Activated naive CD4-positive, alpha-beta T cell treated with anti-CD3 and anti-CD28 coated beads, Interleukin-2, amount 10 ng/mL, durations not matched to agents 7 days and 5 days (primary cell): ENCODE measurements at regions not wholly inside any gene's neighbourhood (a gene's known extent, or its start where the extent isn't known, plus 50 kb on each side); places are given as distances from the start of the nearest gene placed in this dataset.
"Not testable (repeated sequence)": the region's sequence is repeated elsewhere in the genome, so short reads cannot be mapped to it uniquely, and the experiment has no call there.

ENCODE experiments used
- CTCF ChIA-PET: fragments of 350-600 bp; sonication (Branson Sonifier 250); formaldehyde crosslinking; loops from one replicate; lab custom pipeline; 2021; ENCODE audit warnings: antibody characterized with exemption; lab: Charles Lee
- DNase-seq: peaks from one replicate; pipeline ENCODE4 v3.0.0-alpha.2; 2020
- H3K27ac Mint-ChIP-seq: one replicate; pipeline ENCODE4 v1.8.0; 2021; ENCODE audit warnings: mild to moderate bottlenecking, moderate library complexity, mixed read lengths
- H3K27me3 Mint-ChIP-seq: one replicate; pipeline ENCODE4 v1.8.0; 2021; ENCODE audit warnings: mild to moderate bottlenecking, mixed read lengths
- H3K36me3 Mint-ChIP-seq: one replicate; pipeline ENCODE4 v1.8.0; 2021; ENCODE audit warnings: mixed read lengths
- H3K4me1 Mint-ChIP-seq: one replicate; pipeline ENCODE4 v1.8.0; 2021; ENCODE audit warnings: mixed read lengths
- H3K4me3 Mint-ChIP-seq: one replicate; pipeline ENCODE4 v1.8.0; 2021; ENCODE audit warnings: mild to moderate bottlenecking, moderate library complexity, mixed read lengths
- H3K9me3 Mint-ChIP-seq: one replicate; pipeline ENCODE4 v1.8.0; 2021; ENCODE audit warnings: mixed read lengths

- H3K27ac Mint-ChIP-seq, H3K9me3 Mint-ChIP-seq, H3K27me3 Mint-ChIP-seq, H3K4me3 Mint-ChIP-seq, H3K4me1 Mint-ChIP-seq, CTCF ChIA-PET, DNase-seq: not testable (repeated sequence)
- peaks cover 11% of the 10 kb centered on the region for H3K36me3 Mint-ChIP-seq
Observed at GRCh38 chr2:111263380-111264017, 142.8 kb downstream of the BCL2L11 start.

DNA sequence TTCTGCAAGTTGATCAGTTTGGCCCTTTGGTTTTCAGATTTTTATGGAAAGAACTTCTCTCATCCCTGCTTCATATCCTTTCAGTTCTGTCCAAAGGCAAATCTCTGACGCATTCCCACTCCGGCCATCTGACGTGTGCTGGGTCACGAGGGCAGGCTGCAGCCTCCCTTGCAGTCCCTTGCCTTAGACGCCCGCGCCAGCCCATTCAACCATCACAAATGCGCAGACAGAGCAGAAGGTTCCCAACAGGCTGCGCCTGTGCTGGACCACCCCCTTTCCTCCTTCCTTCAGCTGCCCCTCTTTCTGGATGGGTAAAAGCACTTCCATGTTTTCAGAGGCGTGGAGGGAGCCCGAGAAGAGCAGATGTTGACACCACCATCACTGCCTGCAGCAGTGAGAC is 144.2 kb downstream of the BCL2L11 start:
- H3K36me3 Mint-ChIP-seq, H3K4me3 Mint-ChIP-seq, H3K9me3 Mint-ChIP-seq, H3K27ac Mint-ChIP-seq, DNase-seq, H3K4me1 Mint-ChIP-seq, CTCF ChIA-PET, H3K27me3 Mint-ChIP-seq: not testable (repeated sequence)

DNA sequence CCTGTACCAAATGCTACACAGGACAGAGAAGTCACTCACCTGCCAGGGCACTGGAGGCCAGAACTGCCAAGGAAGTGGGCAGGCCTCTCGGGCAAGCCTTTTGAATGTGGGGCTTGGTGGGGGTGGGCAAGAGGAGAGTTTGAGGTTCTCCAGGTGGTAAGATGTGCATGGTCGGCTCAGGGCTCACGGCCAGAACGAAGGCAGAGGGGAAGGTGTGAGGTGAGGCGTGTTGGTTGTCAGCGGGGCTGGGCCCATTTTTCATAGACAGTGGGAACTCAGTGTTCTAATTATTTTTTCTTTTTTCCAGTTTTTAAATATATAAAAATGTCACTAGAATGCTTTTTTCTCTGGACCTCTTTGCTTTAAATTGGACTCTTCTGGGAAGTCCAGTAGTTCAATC is 145.8 kb downstream of the BCL2L11 start:
- H3K9me3 Mint-ChIP-seq, H3K36me3 Mint-ChIP-seq, H3K27ac Mint-ChIP-seq, H3K4me3 Mint-ChIP-seq, H3K4me1 Mint-ChIP-seq, CTCF ChIA-PET, DNase-seq, H3K27me3 Mint-ChIP-seq: not testable (repeated sequence)

DNA sequence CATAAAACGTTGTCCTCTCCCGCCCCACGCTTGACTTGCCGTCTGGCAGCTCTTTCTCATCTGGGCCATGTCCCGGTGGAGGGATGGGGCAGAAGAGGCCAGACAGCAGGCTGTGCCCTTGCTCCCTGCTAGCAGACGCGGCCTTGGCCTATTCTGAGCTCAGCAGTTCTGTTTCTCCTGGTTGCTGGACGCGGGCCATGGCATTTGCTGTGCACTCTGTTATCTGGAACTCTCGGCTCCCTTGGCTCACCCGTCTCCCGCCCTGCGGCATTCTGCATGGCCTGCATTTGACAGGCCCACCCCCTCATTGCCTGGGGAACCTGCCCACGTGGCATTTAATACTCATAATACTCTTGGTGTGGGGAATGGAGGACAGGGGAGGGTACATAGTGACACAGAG is 146.3 kb downstream of the BCL2L11 start:
- H3K9me3 Mint-ChIP-seq, CTCF ChIA-PET, DNase-seq, H3K4me1 Mint-ChIP-seq, H3K4me3 Mint-ChIP-seq, H3K27me3 Mint-ChIP-seq, H3K27ac Mint-ChIP-seq, H3K36me3 Mint-ChIP-seq: not testable (repeated sequence)

- not testable (repeated sequence) for H3K27me3 Mint-ChIP-seq, H3K9me3 Mint-ChIP-seq
Observed at GRCh38 chr2:111269761-111270323, 149.1 kb downstream of the BCL2L11 start.

DNA sequence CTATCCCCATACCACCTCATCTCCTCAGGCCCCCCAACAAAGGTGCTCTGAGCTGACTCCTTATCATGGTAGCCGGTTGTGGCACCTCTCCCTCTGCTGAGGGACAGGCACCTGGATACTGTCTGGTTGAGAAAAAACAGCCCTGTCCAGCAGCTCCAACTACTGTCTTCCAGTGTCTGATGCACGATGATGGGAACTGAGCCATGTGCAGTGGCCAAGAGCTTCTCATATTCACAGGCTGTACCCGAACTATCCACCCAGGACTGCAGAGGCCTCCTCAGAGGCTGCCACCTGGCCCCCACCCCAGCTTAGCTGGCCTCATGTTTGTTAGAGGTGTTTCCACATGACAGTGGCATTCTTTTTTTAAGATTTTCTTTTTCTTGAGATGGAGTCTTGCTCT is 149.9 kb downstream of the BCL2L11 start:
- H3K27me3 Mint-ChIP-seq, H3K4me3 Mint-ChIP-seq, H3K9me3 Mint-ChIP-seq, H3K27ac Mint-ChIP-seq, DNase-seq, CTCF ChIA-PET, H3K4me1 Mint-ChIP-seq, H3K36me3 Mint-ChIP-seq: not testable (repeated sequence)

More at GRCh38 chr2:111269761-111270323, 149.1 kb downstream of the BCL2L11 start:
- H3K4me1 Mint-ChIP-seq, H3K4me3 Mint-ChIP-seq, CTCF ChIA-PET, DNase-seq, H3K36me3 Mint-ChIP-seq, H3K27ac Mint-ChIP-seq: not testable (repeated sequence)

DNA sequence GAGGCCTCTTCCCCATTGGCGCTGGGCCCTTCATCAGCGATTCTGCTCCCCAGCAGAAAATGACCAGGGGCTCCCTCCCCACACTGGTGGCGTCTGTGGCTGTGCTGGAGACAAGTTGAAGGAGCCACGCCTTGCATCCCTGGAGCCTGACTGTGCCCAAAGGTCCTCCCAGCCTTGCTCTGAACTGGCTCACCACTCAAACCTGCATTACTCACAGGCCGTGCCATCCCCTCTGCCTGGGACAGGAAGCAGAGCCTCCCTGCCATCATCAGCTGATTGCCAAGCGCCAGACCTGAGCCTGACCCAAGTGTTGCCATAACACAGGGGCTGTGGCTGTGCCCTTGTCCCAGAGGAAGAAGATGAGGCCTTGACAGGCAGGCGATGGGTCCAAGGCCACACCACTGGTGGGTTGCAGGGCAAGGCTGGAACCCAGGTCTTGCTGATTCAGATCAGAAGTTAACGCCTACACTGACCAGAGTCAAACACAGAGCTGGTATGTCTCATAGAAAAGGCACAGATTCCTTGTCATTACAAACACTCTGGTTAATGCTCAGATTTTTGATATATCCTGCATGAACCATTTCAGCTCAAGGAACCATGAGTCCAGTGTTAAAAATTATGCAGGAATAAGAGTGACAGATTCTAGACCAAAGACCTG is 151.1 kb downstream of the BCL2L11 start:
- H3K36me3 Mint-ChIP-seq, DNase-seq, H3K27me3 Mint-ChIP-seq, CTCF ChIA-PET, H3K4me3 Mint-ChIP-seq, H3K4me1 Mint-ChIP-seq, H3K27ac Mint-ChIP-seq, H3K9me3 Mint-ChIP-seq: not testable (repeated sequence)

GRCh38 chr2:111273007-111273406 is 152.3 kb downstream of the BCL2L11 start:
- H3K4me1 Mint-ChIP-seq, CTCF ChIA-PET, H3K27me3 Mint-ChIP-seq, H3K36me3 Mint-ChIP-seq, H3K27ac Mint-ChIP-seq, H3K4me3 Mint-ChIP-seq, DNase-seq, H3K9me3 Mint-ChIP-seq: not testable (repeated sequence)

DNA sequence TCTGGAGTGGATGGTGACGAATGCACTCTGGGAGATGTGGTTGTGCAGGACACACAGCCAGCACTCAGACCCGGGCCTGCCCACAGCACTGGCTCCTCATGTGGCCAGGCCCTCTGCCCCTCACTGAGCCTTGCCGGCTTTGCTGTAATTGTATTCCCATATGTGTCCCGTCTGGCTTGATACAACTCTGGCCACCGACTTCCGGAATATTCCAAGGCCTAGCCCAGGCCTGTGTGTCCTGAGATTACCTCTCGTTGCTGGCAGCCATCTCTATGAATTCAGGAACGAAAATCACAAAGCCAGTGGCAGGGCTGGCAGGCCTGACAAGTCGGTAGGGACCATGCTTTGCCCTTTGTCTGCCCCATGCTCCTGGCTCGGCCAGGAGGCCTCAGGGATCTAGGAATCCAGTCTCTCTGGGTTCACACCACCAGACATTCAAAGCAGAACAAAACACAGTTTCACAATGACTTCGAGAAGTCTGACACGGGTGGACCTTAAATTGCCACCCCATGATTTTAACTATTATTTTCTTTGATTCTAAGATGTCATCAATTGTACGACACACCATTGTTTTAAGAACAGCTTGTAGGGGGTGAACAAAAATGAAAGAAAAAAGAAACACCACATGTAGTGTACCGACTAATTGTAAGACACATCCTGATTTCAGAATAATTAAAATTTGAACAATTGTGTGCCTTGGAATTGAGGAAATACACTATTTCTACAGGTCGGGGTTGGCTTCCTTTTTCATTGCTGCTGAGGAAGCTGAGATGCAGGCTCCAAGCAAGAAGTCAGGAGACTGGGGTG is 154.5 kb downstream of the BCL2L11 start:
- H3K27ac Mint-ChIP-seq, H3K4me1 Mint-ChIP-seq, H3K4me3 Mint-ChIP-seq, H3K9me3 Mint-ChIP-seq, H3K27me3 Mint-ChIP-seq, H3K36me3 Mint-ChIP-seq, DNase-seq, CTCF ChIA-PET: not testable (repeated sequence)

DNA sequence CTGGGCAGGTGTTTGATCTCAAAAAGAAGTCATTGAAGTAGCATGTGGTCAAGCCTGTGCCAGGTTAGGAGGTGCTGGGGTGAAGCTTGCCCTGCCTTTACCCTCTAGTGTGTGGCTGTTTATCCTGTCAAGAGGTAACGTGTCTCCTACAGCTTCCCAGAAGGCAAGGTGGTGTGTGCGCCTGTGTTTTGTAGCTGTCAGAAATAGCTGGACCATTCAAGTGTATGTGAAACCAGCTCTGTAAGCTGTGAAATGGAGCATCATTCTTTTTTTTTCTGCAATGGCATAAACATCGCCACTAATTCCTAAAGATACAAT is 155.1 kb downstream of the BCL2L11 start:
- DNase-seq, H3K4me3 Mint-ChIP-seq, H3K36me3 Mint-ChIP-seq, H3K9me3 Mint-ChIP-seq, H3K27ac Mint-ChIP-seq, H3K27me3 Mint-ChIP-seq, H3K4me1 Mint-ChIP-seq, CTCF ChIA-PET: not testable (repeated sequence)

- H3K9me3 Mint-ChIP-seq, H3K4me1 Mint-ChIP-seq, H3K27ac Mint-ChIP-seq, H3K36me3 Mint-ChIP-seq, H3K4me3 Mint-ChIP-seq, CTCF ChIA-PET, DNase-seq, H3K27me3 Mint-ChIP-seq: not testable (repeated sequence)
Observed at GRCh38 chr2:111278133-111278532, 157.4 kb downstream of the BCL2L11 start.

GRCh38 chr2:111280709-111281286 is 160.1 kb downstream of the BCL2L11 start:
- DNase-seq, H3K36me3 Mint-ChIP-seq, H3K4me1 Mint-ChIP-seq, H3K27me3 Mint-ChIP-seq, H3K9me3 Mint-ChIP-seq, H3K4me3 Mint-ChIP-seq, CTCF ChIA-PET, H3K27ac Mint-ChIP-seq: not testable (repeated sequence)

- H3K36me3 Mint-ChIP-seq, H3K9me3 Mint-ChIP-seq, H3K4me3 Mint-ChIP-seq, H3K4me1 Mint-ChIP-seq, DNase-seq, H3K27ac Mint-ChIP-seq, H3K27me3 Mint-ChIP-seq, CTCF ChIA-PET: not testable (repeated sequence)
Observed at GRCh38 chr2:111282162-111282561, 161.4 kb downstream of the BCL2L11 start.

- H3K9me3 Mint-ChIP-seq, CTCF ChIA-PET, H3K27me3 Mint-ChIP-seq, H3K36me3 Mint-ChIP-seq, H3K27ac Mint-ChIP-seq, DNase-seq, H3K4me3 Mint-ChIP-seq: not testable (repeated sequence)
- H3K4me1 Mint-ChIP-seq = peaks cover 11% of the 10 kb centered on the region
Observed at GRCh38 chr2:111287646-111288568, 167.2 kb downstream of the BCL2L11 start.
